NCI-H2171 (cell line): ENCODE measurements at regions not wholly inside any gene's neighbourhood (a gene's known extent, or its start where the extent isn't known, plus 50 kb on each side); places are given as distances from the start of the nearest gene placed in this dataset.
A peak's percentile ranks its signal among the peaks of the same experiment; 100 is the strongest.
"Not testable (repeated sequence)": the region's sequence is repeated elsewhere in the genome, so short reads cannot be mapped to it uniquely, and the experiment has no call there.

ENCODE experiments used
- DNase-seq: peaks from one replicate; lab custom pipeline; 2025; lab: John Stamatoyannopoulos, UW

- no peak for DNase-seq
Measured at GRCh38 chr13:44748439-44748838, 172.3 kb upstream of the TSC22D1 start.

- no peak for DNase-seq
Measured at GRCh38 chr13:44747179-44747578, 171.0 kb upstream of the TSC22D1 start.

DNA sequence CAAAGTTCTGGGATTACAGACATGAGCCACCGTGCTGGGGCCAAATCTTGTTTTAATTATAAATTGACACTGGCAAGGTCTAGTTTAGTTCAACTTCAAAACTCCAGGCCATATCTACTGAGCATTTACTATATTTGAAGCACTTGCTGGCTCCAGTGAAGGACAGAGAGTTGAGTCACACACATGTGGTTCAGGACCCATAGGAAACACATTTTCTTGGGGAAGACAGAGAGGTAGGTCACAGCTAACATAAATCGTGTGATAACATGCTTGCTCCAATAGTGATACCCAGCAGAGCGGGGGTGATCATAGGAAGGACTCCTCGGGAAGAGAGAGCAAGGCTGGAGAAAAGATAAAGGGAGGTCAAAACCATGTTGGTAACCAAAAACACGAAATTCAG lies 170.6 kb upstream of the TSC22D1 start:
- DNase-seq: no peak

- DNase-seq: no peak
Measured at GRCh38 chr13:44744880-44745633, 168.9 kb upstream of the TSC22D1 start.

DNA sequence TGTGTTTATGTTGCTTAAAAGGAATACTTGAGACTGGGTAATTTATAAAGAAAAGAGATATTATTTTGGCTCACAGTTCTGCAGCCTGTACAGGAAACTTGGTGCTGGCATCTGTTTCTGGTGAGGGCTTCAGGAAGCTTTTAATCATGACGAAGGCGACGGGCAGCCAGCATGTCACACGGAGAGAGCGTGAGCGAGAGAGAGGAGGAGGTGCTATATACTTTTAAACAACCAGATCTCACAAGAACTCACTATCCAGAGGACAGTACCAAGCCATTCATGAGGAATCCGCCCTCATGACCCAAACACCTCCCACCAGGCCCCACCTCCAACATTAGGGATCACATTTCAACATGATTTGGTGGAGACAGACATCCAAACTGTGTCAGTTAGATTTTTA lies 163.4 kb upstream of the TSC22D1 start:
- no peak for DNase-seq

DNA sequence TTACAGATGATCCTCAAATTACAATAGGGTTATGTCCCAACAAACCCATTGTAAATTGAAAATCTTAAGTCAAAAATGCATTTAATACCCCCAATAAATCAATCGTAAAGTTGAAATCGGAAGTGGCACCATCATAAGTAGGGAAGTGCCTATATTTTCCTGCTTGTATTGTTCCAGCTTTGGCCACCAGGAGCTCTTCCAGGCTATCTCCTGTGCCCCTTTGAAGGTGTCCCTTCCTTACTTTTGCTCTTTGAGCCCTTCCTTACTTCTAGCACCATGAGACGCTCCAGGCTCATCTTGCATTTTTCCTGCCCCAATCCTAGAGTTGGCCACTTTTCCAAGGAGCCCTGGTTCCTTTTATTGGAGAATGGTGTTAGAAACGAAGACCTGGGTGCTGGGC lies 163.0 kb upstream of the TSC22D1 start:
- DNase-seq: no peak

DNA sequence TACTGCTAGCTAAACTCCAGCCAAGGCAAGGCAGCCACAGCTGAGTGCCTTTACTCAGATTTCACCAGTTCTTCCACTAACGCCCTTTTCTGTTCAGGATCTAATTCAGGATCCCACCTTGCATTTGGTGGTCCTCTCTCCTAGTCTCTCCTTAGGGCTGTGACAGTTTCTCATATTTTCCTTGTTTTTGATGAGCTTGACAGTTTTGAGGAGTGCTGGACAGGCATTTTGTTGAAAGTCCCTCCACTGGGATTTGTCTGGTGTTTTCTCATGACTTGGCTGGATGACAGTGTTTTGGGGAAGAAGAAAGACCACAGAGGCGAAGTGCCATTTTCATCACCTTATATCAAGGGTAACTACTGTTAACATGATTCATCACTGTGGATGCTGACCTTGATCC lies 162.3 kb upstream of the TSC22D1 start:
- DNase-seq: no peak

DNA sequence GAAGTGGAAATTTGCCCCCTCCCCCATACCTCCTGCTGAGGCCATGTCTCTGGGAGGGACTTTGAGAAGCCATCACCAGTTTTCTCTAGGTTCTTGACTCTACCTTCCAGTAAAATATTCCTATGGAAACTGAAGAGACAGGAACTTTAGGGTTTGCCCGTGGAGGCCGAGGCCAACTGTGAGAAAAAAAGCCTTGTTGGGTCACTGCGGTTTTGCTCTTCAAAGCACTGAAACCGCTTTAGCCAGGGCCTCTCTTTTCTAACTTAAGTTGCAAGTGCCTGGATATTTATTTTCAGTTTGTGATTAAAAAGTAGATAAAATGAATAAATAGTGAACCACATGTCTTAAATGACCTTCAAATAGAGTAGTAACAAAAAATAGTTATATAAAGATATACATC lies 159.7 kb upstream of the TSC22D1 start:
- no peak for DNase-seq

GRCh38 chr13:44734201-44734707 lies 158.1 kb upstream of the TSC22D1 start:
- peak; percentile 62 for DNase-seq

DNA sequence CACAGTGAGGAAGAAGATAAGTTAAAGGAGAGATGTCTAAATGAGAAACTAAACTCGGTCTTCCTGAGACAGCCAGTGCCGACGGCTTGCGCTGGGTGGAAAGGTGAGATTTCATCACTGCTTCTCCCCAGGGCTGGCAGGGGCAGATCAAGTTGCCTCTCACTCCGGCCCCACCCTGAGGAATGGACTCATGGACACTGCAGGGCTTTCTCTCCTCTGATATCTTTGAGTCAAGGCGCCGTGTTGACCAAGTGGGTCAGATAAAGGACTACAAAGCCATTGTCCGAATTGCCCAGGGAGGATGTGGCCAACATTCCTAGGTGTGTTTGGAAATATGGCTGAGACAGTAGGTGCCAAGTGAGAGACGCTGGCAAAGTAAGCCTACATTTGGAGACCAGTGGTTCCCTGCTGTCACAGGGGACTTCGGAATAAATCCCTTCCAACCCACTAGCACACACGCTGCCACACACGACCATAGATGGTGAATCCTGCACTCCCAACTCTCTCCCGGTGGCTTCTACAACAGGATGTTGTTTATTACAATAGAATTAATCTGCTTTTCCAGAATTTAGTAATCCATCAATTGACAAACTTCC lies 156.5 kb upstream of the TSC22D1 start:
- no peak for DNase-seq

DNA sequence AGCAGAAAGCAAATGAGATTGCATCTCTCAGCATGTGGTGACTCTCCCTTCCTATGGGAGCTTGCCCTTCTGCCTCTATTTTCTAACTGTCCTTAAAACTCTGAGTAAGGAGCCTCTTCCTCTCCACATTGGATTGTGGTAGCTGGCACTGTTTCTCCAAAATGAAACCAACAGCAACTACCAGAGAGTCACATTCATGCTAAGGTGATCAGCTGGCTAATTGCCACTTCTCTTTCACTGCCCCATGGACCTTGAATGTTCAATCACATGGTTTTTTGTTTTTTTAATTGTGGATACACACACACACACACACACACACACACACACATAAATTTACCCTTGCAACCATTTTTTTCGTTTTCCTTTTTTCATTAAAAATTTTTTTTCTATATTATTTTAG lies 154.7 kb upstream of the TSC22D1 start:
- no peak for DNase-seq

- DNase-seq: no peak
Measured at GRCh38 chr13:44730099-44730498, 154.0 kb upstream of the TSC22D1 start.

GRCh38 chr13:44727591-44727990 lies 151.5 kb upstream of the TSC22D1 start:
- DNase-seq: not testable (repeated sequence)

- no peak for DNase-seq
Measured at GRCh38 chr13:44726778-44727177, 150.6 kb upstream of the TSC22D1 start.

DNA sequence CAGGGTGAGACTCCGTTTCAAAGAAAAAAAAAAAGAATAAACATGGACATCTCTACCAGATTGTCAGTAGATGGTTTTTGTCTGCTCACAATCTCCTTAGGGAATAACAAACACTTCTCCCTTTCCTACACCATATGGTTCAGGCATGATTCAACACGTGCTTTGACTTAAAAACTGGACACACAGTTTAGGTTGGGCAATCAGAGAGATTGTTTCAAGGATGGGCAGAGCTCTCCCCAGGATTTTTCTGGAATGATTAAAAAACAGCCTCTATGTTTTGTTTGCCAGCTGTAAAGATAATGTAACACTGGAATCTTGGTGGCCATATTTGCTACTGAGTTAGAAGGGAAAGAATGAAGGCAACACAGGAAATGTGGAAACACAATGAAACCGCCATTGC lies 150.1 kb upstream of the TSC22D1 start:
- DNase-seq: peak; percentile 60

GRCh38 chr13:44719857-44720671 lies 143.9 kb upstream of the TSC22D1 start:
- no peak for DNase-seq

- DNase-seq: no peak
Measured at GRCh38 chr13:44718467-44718866, 142.3 kb upstream of the TSC22D1 start.

DNA sequence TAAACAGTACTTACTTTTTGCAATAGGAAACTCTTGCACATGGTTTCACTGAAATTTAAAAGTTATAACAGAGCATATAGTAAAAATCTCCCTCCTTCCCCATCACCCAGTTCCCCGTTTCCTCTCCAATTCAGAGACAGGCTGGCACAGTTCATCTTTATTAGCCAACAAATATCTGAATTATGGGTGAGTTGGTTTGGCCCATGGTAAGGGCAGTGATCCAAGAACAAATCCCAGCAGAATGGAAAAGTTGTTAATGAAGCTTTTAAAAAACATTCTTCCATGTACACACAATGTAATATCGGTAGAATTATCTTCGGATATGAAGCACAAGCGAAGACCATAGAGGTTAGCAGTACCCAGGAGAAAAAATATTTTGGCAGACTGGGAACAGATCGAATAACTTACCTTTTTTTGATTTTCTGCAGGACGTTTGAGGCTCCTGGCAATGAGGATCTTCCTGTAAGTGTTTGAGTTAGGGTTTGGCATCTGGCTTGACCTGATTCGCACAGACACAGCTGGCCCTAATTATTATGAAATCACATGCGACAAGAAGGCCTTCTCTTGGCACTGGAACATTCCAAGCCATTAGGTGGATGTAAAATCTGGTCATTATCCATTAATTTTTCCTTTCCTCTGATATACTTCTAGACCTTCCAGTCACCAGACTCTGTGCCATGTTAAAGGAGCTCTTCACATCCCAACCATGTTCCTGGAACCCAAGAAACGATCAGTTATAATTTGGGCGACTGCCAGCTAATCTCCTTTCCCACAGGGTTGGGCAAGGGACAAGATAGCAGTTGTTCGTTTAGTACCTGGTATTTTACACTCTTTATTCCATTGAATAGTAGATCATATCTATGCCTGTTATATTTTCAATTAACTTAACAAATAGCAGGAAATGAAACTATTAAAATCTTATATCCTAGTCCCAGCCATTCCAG lies 139.4 kb upstream of the TSC22D1 start:
- DNase-seq: no peak

DNA sequence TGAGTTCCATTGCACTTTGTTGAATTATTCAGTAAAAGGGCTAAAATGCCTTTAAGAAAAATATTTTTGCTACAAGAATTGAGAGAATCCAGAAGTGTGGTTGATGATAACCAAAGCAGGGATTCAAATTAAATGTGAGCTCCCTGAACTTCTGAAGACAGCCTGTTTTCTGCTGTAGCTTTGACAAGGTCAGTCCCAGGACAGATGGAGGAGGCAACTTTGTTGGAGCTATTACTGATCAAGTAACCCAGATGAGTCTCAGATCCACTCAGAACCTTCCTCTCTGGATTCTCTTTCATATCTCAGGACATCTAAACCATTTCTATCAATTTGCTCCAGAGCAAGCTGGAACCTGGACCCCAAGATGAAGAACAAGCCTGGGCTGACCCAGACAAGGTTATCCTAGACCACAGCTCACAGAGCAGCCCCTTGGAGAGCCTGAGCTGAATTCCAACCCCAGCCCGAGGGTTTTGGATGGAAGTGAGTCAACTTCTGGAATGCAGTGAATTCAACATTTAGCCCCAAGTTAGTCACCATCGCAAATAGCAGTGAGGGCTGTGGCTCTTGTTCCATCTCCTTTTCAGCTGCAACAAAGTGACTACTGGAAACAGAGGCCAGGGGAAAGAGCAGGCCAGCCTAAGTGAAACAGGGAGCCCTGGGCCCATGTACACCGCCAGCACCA lies 137.8 kb upstream of the TSC22D1 start:
- no peak for DNase-seq

GRCh38 chr13:44711706-44712105 lies 135.6 kb upstream of the TSC22D1 start:
- DNase-seq: no peak

- peak; percentile 22 for DNase-seq
Measured at GRCh38 chr13:44710576-44710975, 134.4 kb upstream of the TSC22D1 start.
